ENCODE measurements at regions not wholly inside any gene's neighbourhood (a gene's known extent, or its start where the extent isn't known, plus 50 kb on each side); places are given as distances from the start of the nearest gene placed in this dataset.

GRCh38 chr15:23910030-23910429, 222.9 kb upstream of the NDN start:
- H3K4me3 ChIP-seq (ENCODE audit: low read depth, low read length) = no peak overlapping the region
- no peak for TF ChIP-seq CTCF (IDR thresholded peaks at IDR 0.05; ENCODE audit: low read depth, low read length)
- DNase-seq (ENCODE audit: low read depth, low spot score) = no peak
- in situ Hi-C loops (cut with HindIII; ENCODE audit: low sequenced_read_pairs) = no loop called here

- no peak overlapping the region for H3K4me3 ChIP-seq (ENCODE audit: low read depth, low read length)
- in situ Hi-C loops (cut with HindIII; ENCODE audit: low sequenced_read_pairs) = no loop called here
- DNase-seq (ENCODE audit: low read depth, low spot score) = no peak
- no peak for TF ChIP-seq CTCF (IDR thresholded peaks at IDR 0.05; ENCODE audit: low read depth, low read length)
Observed at GRCh38 chr15:23912191-23912590, 225.1 kb upstream of the NDN start.

GRCh38 chr15:23913081-23913480, 226.0 kb upstream of the NDN start:
- no peak overlapping the region for H3K4me3 ChIP-seq (ENCODE audit: low read depth, low read length)
- in situ Hi-C loops (cut with HindIII; ENCODE audit: low sequenced_read_pairs) = no loop called here
- TF ChIP-seq CTCF (IDR thresholded peaks at IDR 0.05; ENCODE audit: low read depth, low read length) = no peak
- DNase-seq (ENCODE audit: low read depth, low spot score) = no peak

GRCh38 chr15:23913635-23914034, 226.5 kb upstream of the NDN start:
- no peak overlapping the region for H3K4me3 ChIP-seq (ENCODE audit: low read depth, low read length)
- no peak for TF ChIP-seq CTCF (IDR thresholded peaks at IDR 0.05; ENCODE audit: low read depth, low read length)
- in situ Hi-C loops (cut with HindIII; ENCODE audit: low sequenced_read_pairs) = no loop called here
- no peak for DNase-seq (ENCODE audit: low read depth, low spot score)

GRCh38 chr15:23924686-23925085, 237.6 kb upstream of the NDN start:
- no peak overlapping the region for H3K4me3 ChIP-seq (ENCODE audit: low read depth, low read length)
- no peak for TF ChIP-seq CTCF (IDR thresholded peaks at IDR 0.05; ENCODE audit: low read depth, low read length)
- in situ Hi-C loops (cut with HindIII; ENCODE audit: low sequenced_read_pairs) = no loop called here
- DNase-seq (ENCODE audit: low read depth, low spot score) = no peak

- no peak for TF ChIP-seq CTCF (IDR thresholded peaks at IDR 0.05; ENCODE audit: low read depth, low read length)
- no peak for DNase-seq (ENCODE audit: low read depth, low spot score)
- in situ Hi-C loops (cut with HindIII; ENCODE audit: low sequenced_read_pairs) = no loop called here
- H3K4me3 ChIP-seq (ENCODE audit: low read depth, low read length) = no peak overlapping the region
Observed at GRCh38 chr15:23954931-23955330, 267.8 kb upstream of the NDN start.
